Adrenal gland (tissue), 5 donors: ENCODE measurements at regions not wholly inside any gene's neighbourhood (a gene's known extent, or its start where the extent isn't known, plus 50 kb on each side); places are given as distances from the start of the nearest gene placed in this dataset.

Experiments used
- CTCF ChIP-seq, 6 experiments: fragments of 450-650 bp in 4 of 6; fragments of 200-600 bp in 2 of 6; sonication (generic) in 1 of 6; IDR thresholded peaks; 1 replicate in 5 of 6; 2 replicates in 1 of 6; pipeline versions ENCODE4 v1.5.1 to v1.8.0; 2016 to 2021; ENCODE audit warnings: antibody characterized with exemption in 6 of 6, mild to moderate bottlenecking in 2 of 6, moderate library complexity in 1 of 6
- POLR2A ChIP-seq, 2 donors: fragments of 450-650 bp; IDR thresholded peaks; one replicate each; pipeline ENCODE4 v1.6.1; 2017; ENCODE audit warnings: antibody characterized with exemption in 2 of 2, mild to moderate bottlenecking in 2 of 2, moderate library complexity in 1 of 2
- donor health status: DM: no; HTN: no; CAD: no.

DNA sequence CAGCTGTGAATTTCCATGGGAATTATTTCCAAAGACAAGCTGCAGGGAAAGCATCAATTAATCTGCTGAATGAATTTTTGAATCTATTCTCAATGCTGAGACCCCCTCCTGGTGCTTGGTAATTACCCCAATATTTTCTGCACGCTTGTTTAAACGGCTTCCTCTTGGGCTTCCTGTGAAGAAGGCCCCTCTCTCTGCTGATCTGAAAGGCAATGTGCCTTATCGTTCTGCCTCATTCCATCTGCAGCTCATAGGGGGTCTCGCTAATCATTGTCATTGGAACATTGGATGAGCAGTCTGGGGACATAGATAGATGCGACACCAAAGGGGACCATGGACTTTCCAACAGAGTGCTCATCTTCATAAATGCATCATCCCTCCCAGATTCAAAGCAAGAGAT, 851.6 kb downstream of the PDHA2 start:
- TF ChIP-seq CTCF (IDR thresholded peaks at IDR 0.05) (no peak), POLR2A (IDR thresholded peaks at IDR 0.05) (no peak)
